AG09319 (cell line): ENCODE measurements at regions not wholly inside any gene's neighbourhood (a gene's known extent, or its start where the extent isn't known, plus 50 kb on each side); places are given as distances from the start of the nearest gene placed in this dataset.

Experiments
- DNase-seq: peaks from one replicate; pipeline ENCODE4 v3.0.0-alpha.2; 2010; ENCODE audit warnings: low read depth; ENCODE audit errors: extremely low read depth
- TF ChIP-seq, protein P1 (sequence below): IDR thresholded peaks from 2 replicates; pipeline ENCODE4 v1.5.1; 2011; ENCODE audit warnings: low read depth, mild to moderate bottlenecking, inconsistent platforms, low read length, moderate library complexity

- peak; percentile 27 for DNase-seq
- TF ChIP-seq, protein P1, sequence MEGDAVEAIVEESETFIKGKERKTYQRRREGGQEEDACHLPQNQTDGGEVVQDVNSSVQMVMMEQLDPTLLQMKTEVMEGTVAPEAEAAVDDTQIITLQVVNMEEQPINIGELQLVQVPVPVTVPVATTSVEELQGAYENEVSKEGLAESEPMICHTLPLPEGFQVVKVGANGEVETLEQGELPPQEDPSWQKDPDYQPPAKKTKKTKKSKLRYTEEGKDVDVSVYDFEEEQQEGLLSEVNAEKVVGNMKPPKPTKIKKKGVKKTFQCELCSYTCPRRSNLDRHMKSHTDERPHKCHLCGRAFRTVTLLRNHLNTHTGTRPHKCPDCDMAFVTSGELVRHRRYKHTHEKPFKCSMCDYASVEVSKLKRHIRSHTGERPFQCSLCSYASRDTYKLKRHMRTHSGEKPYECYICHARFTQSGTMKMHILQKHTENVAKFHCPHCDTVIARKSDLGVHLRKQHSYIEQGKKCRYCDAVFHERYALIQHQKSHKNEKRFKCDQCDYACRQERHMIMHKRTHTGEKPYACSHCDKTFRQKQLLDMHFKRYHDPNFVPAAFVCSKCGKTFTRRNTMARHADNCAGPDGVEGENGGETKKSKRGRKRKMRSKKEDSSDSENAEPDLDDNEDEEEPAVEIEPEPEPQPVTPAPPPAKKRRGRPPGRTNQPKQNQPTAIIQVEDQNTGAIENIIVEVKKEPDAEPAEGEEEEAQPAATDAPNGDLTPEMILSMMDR = no peak
These were observed 1255.1 kb downstream of the SLITRK1 start for GRCh38 chr13:82627183-82627582.

DNA sequence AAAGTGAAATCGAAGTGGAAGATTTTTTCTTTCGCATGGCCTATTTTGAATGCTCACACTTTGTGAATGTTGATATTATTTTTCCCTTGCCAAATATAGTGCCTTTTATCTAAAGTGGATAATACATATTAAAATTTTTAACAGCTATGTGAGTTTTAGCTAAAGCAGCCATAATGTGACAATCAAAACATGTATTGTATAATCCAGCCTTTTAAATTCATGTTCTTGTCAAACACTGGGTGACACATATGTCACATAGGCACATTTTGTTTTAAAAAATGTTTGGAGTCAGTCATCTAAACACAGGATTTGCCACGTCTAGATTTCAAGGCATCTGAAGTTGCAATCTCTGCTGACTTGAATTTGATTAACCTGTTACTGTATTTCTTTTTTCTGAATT is 1256.6 kb downstream of the SLITRK1 start:
- TF ChIP-seq, protein P1 = no peak
- no peak for DNase-seq

DNA sequence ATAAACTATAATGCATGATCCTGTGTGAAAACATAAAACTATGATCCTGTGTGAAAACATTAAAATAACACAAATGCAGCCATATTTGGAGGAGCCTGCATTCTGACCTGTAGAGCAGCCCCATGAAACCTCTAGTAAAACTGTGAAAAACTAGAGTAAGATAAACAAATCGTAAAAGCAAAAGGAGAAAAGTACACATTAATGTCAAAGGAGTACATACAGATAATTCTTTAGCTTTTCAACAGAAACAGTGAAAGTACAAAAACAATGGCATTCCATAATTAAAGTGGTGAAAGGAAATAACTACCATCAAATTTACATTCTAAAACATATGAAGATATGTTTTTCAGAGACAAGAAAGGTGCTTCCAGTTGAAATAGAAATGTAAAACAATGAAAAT is 1267.2 kb downstream of the SLITRK1 start:
- DNase-seq = no peak
- TF ChIP-seq, protein P1 = no peak

DNA sequence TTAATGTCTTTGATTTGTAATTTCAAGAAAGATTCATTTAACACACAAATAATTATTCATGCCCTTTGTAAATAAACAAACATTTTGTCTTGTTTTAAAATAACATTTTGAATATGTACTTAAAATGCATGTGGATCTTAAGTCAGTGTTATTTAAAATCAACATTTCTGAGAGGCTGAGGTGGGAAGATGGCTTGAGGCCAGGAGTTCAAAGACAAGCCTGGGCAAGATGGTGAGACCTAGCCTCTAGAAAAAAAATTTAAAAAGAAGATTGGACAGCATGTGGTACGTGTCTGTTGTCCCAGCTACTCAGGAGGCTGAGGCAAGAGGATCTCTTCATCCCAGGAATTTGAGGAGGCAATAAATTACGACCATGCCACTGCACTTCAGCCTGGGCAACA is 1268.2 kb downstream of the SLITRK1 start:
- TF ChIP-seq, protein P1 = no peak
- no peak for DNase-seq

DNA sequence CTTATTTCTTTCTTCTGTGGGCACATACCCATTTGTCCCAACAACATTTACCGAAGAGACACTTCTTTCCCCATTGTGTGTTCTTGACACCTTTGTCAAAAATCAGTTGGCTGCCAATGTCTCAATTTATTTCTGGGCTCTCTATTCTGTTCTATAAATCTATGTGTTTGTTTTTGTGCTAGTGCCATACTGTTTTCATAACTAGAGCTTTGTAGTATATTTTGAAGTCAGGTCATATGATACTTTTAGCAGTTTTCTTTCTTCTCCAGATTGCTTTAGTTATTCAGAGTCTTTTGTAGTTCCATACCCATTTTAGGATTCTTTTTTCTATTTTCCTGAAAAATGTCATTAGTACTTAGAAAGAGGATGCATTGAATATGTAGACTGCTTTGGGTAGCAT is 1276.3 kb downstream of the SLITRK1 start:
- DNase-seq = no peak
- TF ChIP-seq, protein P1 = no peak

DNA sequence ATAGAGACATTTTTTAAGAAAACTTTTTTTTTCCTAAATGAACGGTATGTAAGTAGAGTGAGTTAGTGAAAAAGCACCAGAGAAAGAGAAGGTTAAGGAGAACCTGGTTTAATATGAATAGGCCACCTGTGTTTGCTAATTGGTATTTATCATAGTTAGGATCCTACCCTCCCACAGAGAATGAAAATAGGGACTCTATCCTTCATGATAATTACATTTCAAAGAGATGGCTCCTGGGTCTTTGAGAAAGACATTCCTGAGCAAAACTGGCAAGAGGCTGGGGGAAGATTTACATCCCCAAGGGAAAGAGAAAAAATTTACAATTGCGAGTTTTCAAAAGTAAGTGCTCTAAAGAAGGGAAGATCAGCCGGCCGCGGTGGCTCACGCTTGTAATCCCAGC is 1284.5 kb downstream of the SLITRK1 start:
- DNase-seq = no peak
- TF ChIP-seq, protein P1 = no peak

- no peak for DNase-seq
- TF ChIP-seq, protein P1 = no peak
These were observed 1289.0 kb downstream of the SLITRK1 start for GRCh38 chr13:82593239-82593638.
